Keratinocyte (primary cell): ENCODE measurements at regions not wholly inside any gene's neighbourhood (a gene's known extent, or its start where the extent isn't known, plus 50 kb on each side); places are given as distances from the start of the nearest gene placed in this dataset.

ENCODE experiments used
- DNase-seq: peaks from one replicate; pipeline ENCODE4 v3.0.0-alpha.2; 2011; ENCODE audit warnings: low read depth, missing footprints, low spot score
- FAIRE-seq: peaks from 2 replicates; lab custom pipeline; 2011; peaks lifted over from hg19 to GRCh38; lab: Jason Lieb, UNC
- H2AFZ ChIP-seq: 2 replicates; pipeline ENCODE4 v1.6.0; 2012; ENCODE audit warnings: low read length, control low read depth, inconsistent platforms; ENCODE audit not compliant: control insufficient read depth
- H3K27ac ChIP-seq: 2 replicates; pipeline ENCODE4 v1.5.1; 2011; ENCODE audit warnings: low read length; ENCODE audit not compliant: control insufficient read depth, insufficient read depth
- H3K27me3 ChIP-seq: 3 replicates; pipeline ENCODE4 v1.6.0; 2011; ENCODE audit warnings: low read length; ENCODE audit not compliant: control insufficient read depth, insufficient read depth; ENCODE audit errors: extremely low read depth
- H3K36me3 ChIP-seq, 2 experiments: 2 replicates in 1 of 2; 3 replicates in 1 of 2; pipeline ENCODE4 v1.5.1; 2011; ENCODE audit warnings: low read length in 2 of 2, mild to moderate bottlenecking in 1 of 2; ENCODE audit not compliant: control insufficient read depth in 2 of 2, insufficient read depth in 2 of 2; ENCODE audit errors: extremely low read depth in 1 of 2
- H3K4me1 ChIP-seq: 3 replicates; pipeline ENCODE4 v1.5.1; 2011; ENCODE audit warnings: low read length; ENCODE audit not compliant: control insufficient read depth, insufficient read depth; ENCODE audit errors: extremely low read depth
- H3K4me2 ChIP-seq: 3 replicates; pipeline ENCODE4 v1.6.0; 2011; ENCODE audit warnings: low read depth, low read length; ENCODE audit not compliant: control insufficient read depth, insufficient read depth; ENCODE audit errors: extremely low read depth
- H3K4me3 ChIP-seq, 3 experiments: fragments of 200-600 bp in 1 of 3; sonication (generic) in 1 of 3; 2 replicates in 2 of 3; 3 replicates in 1 of 3; pipeline ENCODE4 v1.5.1; 2011 to 2016; ENCODE audit warnings: low read length in 3 of 3, mild to moderate bottlenecking in 3 of 3, control low read depth in 2 of 3, inconsistent platforms in 1 of 3, low read depth in 1 of 3, mixed read lengths in 1 of 3, mixed run types in 1 of 3, moderate library complexity in 1 of 3; ENCODE audit not compliant: control insufficient read depth in 2 of 3, insufficient read depth in 2 of 3; ENCODE audit errors: extremely low read depth in 1 of 3
- H3K79me2 ChIP-seq: 2 replicates; pipeline ENCODE4 v1.6.0; 2012; ENCODE audit warnings: low read length; ENCODE audit not compliant: control insufficient read depth, insufficient read depth
- H3K9ac ChIP-seq: 3 replicates; pipeline ENCODE4 v1.6.0; 2011; ENCODE audit warnings: low read length; ENCODE audit not compliant: control insufficient read depth, insufficient read depth; ENCODE audit errors: extremely low read depth
- H3K9me1 ChIP-seq: 3 replicates; pipeline ENCODE4 v1.6.0; 2011; ENCODE audit warnings: low read length; ENCODE audit not compliant: control insufficient read depth, insufficient read depth; ENCODE audit errors: extremely low read depth
- H3K9me3 ChIP-seq: 2 replicates; pipeline ENCODE4 v1.5.1; 2012; ENCODE audit warnings: low read depth, low read length; ENCODE audit not compliant: control insufficient read depth
- H4K20me1 ChIP-seq: 3 replicates; pipeline ENCODE4 v1.6.0; 2011; ENCODE audit warnings: low read length; ENCODE audit not compliant: control insufficient read depth, insufficient read depth; ENCODE audit errors: extremely low read depth
- CTCF ChIP-seq, 3 experiments: IDR thresholded peaks in 1 of 3; conservative IDR thresholded peaks in 1 of 3; optimal IDR thresholded peaks in 1 of 3; 2 replicates in 2 of 3; 3 replicates in 1 of 3; pipeline versions ENCODE3 to v1.5.1; 2011; ENCODE audit warnings: low read length in 3 of 3, mild to moderate bottlenecking in 3 of 3, moderate library complexity in 2 of 3, control low read depth in 1 of 3, inconsistent platforms in 1 of 3; ENCODE audit not compliant: insufficient read depth in 2 of 3; ENCODE audit errors: extremely low read depth in 1 of 3
- EZH2 ChIP-seq: IDR thresholded peaks from one replicate; pipeline ENCODE4 v1.6.1; 2012; ENCODE audit warnings: inconsistent platforms, mild to moderate bottlenecking, low read length, moderate library complexity
- dilution Hi-C: fragments of 300-500 bp; cut with MboI; formaldehyde crosslinking; loops from one replicate; pipeline ENCODE4 v1.7.0; 2020; ENCODE audit warnings: low sequenced_read_pairs; ENCODE audit not compliant: extremely low pct_ligation_motif_present

GRCh38 chr1:80044662-80045061 is 1038.1 kb upstream of the ADGRL4 start:
- H3K4me1 ChIP-seq, result no peaks in the 10 kb centered on the region
- TF ChIP-seq CTCF (optimal IDR thresholded peaks at IDR 0.05 in 1 of 3, IDR thresholded peaks at IDR 0.05 in 1 of 3, conservative IDR thresholded peaks at IDR 0.05 in 1 of 3; ENCODE audit: extremely low read depth in 1 of 3, insufficient read depth in 2 of 3, low read length in 3 of 3) (no peak), EZH2 (no peak)
- no peaks in the 10 kb centered on the region for H4K20me1 ChIP-seq
- no peaks in the 10 kb centered on the region for H3K36me3 ChIP-seq
- FAIRE-seq (no peak), DNase-seq (no peak)
- H3K27me3 ChIP-seq, result no peaks in the 10 kb centered on the region
- dilution Hi-C loops, result no loop called here
- no peak overlapping the region for H3K27ac ChIP-seq
- no peaks in the 10 kb centered on the region for H3K9me1 ChIP-seq
- no peak overlapping the region for H3K9ac ChIP-seq
- H3K79me2 ChIP-seq, result no peaks in the 10 kb centered on the region
- no peak overlapping the region for H3K4me2 ChIP-seq
- no peaks in the 10 kb centered on the region for H3K9me3 ChIP-seq
- H2AFZ ChIP-seq, result no peak overlapping the region
- H3K4me3 ChIP-seq, result no peak overlapping the region

- Histone ChIP-seq H3K9me1 (no peaks in the 10 kb centered on the region), H2AFZ (peak overlapping the region; percentile 26), H3K4me2 (no peak overlapping the region), H3K9me3 (no peaks in the 10 kb centered on the region), H3K36me3 (no peaks in the 10 kb centered on the region), H3K79me2 (no peaks in the 10 kb centered on the region), H3K4me3 (no peak overlapping the region), H4K20me1 (no peaks in the 10 kb centered on the region), H3K9ac (no peak overlapping the region), H3K27ac (no peak overlapping the region), H3K27me3 (no peaks in the 10 kb centered on the region), H3K4me1 (no peaks in the 10 kb centered on the region)
- no peak for TF ChIP-seq EZH2
- TF ChIP-seq CTCF (optimal IDR thresholded peaks at IDR 0.05 in 1 of 3, IDR thresholded peaks at IDR 0.05 in 1 of 3, conservative IDR thresholded peaks at IDR 0.05 in 1 of 3; ENCODE audit: extremely low read depth in 1 of 3, insufficient read depth in 2 of 3, low read length in 3 of 3), result no peak
- DNase-seq, result no peak
- FAIRE-seq, result no peak
- dilution Hi-C loops, result no loop called here
Observed at GRCh38 chr1:80036690-80037432, 1030.3 kb upstream of the ADGRL4 start.
